Lower leg skin (tissue), 3 donors: ENCODE measurements at regions not wholly inside any gene's neighbourhood (a gene's known extent, or its start where the extent isn't known, plus 50 kb on each side); places are given as distances from the start of the nearest gene placed in this dataset.

Experiments used
- CTCF ChIP-seq, 3 donors: fragments of 450-650 bp; IDR thresholded peaks; one replicate each; pipeline ENCODE4 v1.5.1; 2016; ENCODE audit warnings: antibody characterized with exemption in 3 of 3, mild to moderate bottlenecking in 3 of 3, moderate library complexity in 2 of 3
- POLR2A ChIP-seq, 2 donors: fragments of 450-650 bp; IDR thresholded peaks; one replicate each; pipeline ENCODE4 v1.6.1; 2016 to 2017; ENCODE audit warnings: antibody characterized with exemption in 2 of 2, mild to moderate bottlenecking in 1 of 2, moderate library complexity in 1 of 2

DNA sequence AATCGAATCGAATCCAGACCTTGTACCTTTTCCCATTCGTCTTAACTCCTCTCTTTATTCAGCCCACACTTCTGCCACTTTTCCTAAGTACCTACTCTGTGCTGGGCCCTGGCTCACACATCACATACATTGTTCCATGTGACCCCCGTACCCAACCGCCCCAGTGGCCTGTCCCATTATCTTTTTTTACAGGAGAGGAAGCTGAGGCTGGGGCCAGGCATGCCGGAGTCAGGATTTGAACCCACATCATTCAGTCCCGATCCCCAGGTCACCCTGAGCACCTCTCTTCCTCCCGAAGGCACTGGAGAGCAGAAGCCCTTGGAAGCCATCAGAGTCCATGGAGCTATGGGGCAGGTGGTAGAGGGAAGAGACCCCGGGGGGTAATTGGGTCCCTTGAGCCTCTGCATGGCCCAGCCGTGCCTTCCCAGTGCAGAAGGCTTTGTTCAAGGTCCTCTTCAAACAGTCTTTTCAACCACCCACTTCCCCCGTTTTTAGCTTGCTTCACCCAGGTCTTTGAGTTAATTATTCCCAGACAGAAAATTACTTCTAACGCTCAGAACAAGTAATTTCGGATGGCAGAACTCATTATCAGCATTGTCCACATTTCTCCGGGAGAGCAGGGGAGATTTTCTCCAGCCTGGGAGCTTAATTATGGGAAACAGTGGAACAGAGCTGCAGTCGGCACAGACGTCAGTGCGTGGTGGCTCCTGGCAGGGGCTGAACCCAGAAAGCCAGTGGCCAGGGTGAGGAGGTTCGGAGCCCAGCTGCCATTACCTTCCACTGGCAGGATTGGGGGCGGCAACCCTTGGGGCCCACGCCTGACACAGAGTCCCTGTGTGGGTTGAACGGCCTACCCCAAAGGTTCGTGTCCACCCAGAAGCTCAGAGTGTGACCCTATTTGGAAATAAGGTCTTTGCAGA is 82.4 kb upstream of the RTL6 start:
- no peak for TF ChIP-seq CTCF (IDR thresholded peaks at IDR 0.05)
- TF ChIP-seq POLR2A (IDR thresholded peaks at IDR 0.05) = no peak
